Neural progenitor cell (in vitro differentiated cells): ENCODE measurements at regions not wholly inside any gene's neighbourhood (a gene's known extent, or its start where the extent isn't known, plus 50 kb on each side); places are given as distances from the start of the nearest gene placed in this dataset.

Experiments
- CTCF ChIP-seq: fragments of 200-600 bp; sonication (generic); IDR thresholded peaks from 2 replicates; pipeline ENCODE4 v1.5.1; 2017; ENCODE audit warnings: antibody characterized with exemption, mild to moderate bottlenecking
- EZH2 ChIP-seq: fragments of 200-600 bp; sonication (generic); IDR thresholded peaks from 2 replicates; pipeline ENCODE4 v1.6.1; 2017; ENCODE audit warnings: antibody characterized with exemption, mild to moderate bottlenecking, moderate library complexity
- EZH2phosphoT487 ChIP-seq: fragments of 200-600 bp; sonication (generic); IDR thresholded peaks from 2 replicates; pipeline ENCODE4 v1.6.1; 2017; ENCODE audit warnings: antibody characterized with exemption

DNA sequence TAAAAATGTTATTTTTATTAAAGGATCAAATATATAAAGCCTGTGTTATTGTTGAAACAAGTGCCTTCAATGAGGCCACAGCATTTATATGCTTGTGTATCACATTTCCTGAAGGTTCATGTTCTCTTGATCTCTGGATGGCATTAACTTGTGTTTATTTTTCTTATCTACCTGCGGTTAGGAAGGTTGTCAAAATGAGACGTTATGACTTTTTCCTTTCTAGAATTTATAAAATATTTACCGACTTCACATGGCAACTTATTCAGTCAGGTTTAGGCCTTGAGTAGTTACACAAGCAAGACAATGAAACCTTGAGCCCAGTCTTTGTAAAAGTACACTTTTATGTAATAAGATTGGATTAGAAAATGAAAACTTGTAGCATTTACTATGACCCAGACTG lies 196.4 kb upstream of the ACVR2A start:
- TF ChIP-seq CTCF: no peak
- TF ChIP-seq EZH2: no peak
- no peak for TF ChIP-seq EZH2phosphoT487
